K562 (cell line): ENCODE measurements at regions not wholly inside any gene's neighbourhood (a gene's known extent, or its start where the extent isn't known, plus 50 kb on each side); places are given as distances from the start of the nearest gene placed in this dataset.

Experiments
- ATAC-seq: fragments of 200-7000 bp; cut with Tn5 transposase; 3 replicates; pipeline ENCODE4 v1.9.1; 2020; ENCODE audit warnings: moderate library complexity
- BruUV-seq: library from RNA; stranded (reverse); fragments of 400-500 nt; replicated peaks from 2 replicates; lab custom pipeline; 2021; lab: Mats Ljungman, UMichigan
- CTCF ChIA-PET: fragments of 300-600 bp; formaldehyde crosslinking; extraction: SDS; loops from one replicate; lab custom pipeline; 2021; ENCODE audit warnings: low intra/inter-chr PET ratio; lab: Yijun Ruan, JAX
- POLR2A ChIA-PET: fragments of 300-600, 350-650 bp; sonication (Branson Sonifier 250); formaldehyde crosslinking; extraction: SDS; loops from one replicate; lab custom pipeline; 2021; ENCODE audit warnings: antibody characterized with exemption, inconsistent platforms; lab: Yijun Ruan, JAX
- DNase-seq, 4 experiments: peaks; one replicate each; pipeline versions ENCODE4 v3.0.0 to v3.0.0-alpha.2; 2011 to 2018; ENCODE audit warnings: low spot score in 3 of 4, mixed read lengths in 3 of 4; ENCODE audit errors: extremely low read depth in 1 of 4
- FAIRE-seq: peaks from 2 replicates; lab custom pipeline; 2011; peaks lifted over from hg19 to GRCh38; lab: Jason Lieb, UNC
- H2AFZ ChIP-seq: 2 replicates; pipeline ENCODE4 v1.6.0; 2011; ENCODE audit warnings: low read depth, low read length, control low read depth, inconsistent platforms
- H3K27ac ChIP-seq: fragments of 200-600 bp; 3 replicates; pipeline ENCODE4 v1.8.0; 2011; ENCODE audit warnings: low read depth, mild to moderate bottlenecking, control low read depth, inconsistent platforms, low read length, moderate library complexity, mixed read lengths; ENCODE audit errors: extremely low read depth
- H3K27me3 ChIP-seq, 2 experiments: fragments of 300-600 bp in 1 of 2; 2 replicates in 1 of 2; 3 replicates in 1 of 2; pipeline versions ENCODE4 v1.6.0 to v1.8.0; 2011; ENCODE audit warnings: inconsistent platforms in 2 of 2, low read length in 2 of 2, mild to moderate bottlenecking in 1 of 2, mixed read lengths in 1 of 2, moderate library complexity in 1 of 2; ENCODE audit not compliant: control insufficient read depth in 2 of 2, insufficient read depth in 2 of 2
- H3K36me3 ChIP-seq: fragments of 300-600 bp; 3 replicates; pipeline ENCODE4 v1.8.0; 2011; ENCODE audit warnings: mild to moderate bottlenecking, low read length, inconsistent platforms; ENCODE audit not compliant: control insufficient read depth, insufficient read depth
- H3K4me1 ChIP-seq, 2 experiments: fragments of 200-600 bp in 1 of 2; replicated peaks in 1 of 2; 2 replicates in 1 of 2; 3 replicates in 1 of 2; pipeline versions ENCODE4 v1.5.1 to v1.8.0; 2011; ENCODE audit warnings: inconsistent platforms in 2 of 2, low read length in 2 of 2, mild to moderate bottlenecking in 1 of 2, mixed read lengths in 1 of 2, moderate library complexity in 1 of 2; ENCODE audit not compliant: control insufficient read depth in 2 of 2, insufficient read depth in 2 of 2
- H3K4me2 ChIP-seq: 2 replicates; pipeline ENCODE4 v1.6.1; 2011; ENCODE audit warnings: low read length, control low read depth, inconsistent platforms, mixed read lengths; ENCODE audit not compliant: insufficient read depth
- H3K4me3 ChIP-seq: fragments of 200-600 bp; sonication (generic), shearing (Covaris generic); 2 replicates; pipeline ENCODE4 v1.5.1; 2016; ENCODE audit warnings: control low read depth, inconsistent platforms
- H3K79me2 ChIP-seq: fragments of 200-600 bp; 3 replicates; pipeline ENCODE4 v1.8.0; 2011; ENCODE audit warnings: low read length, inconsistent platforms; ENCODE audit not compliant: control insufficient read depth, insufficient read depth
- H3K9ac ChIP-seq, 2 experiments: 2 replicates each; pipeline versions ENCODE4 v1.6.0 to v1.6.1; 2011; ENCODE audit warnings: low read depth in 2 of 2, low read length in 2 of 2, control low read depth in 1 of 2, inconsistent platforms in 1 of 2, mild to moderate bottlenecking in 1 of 2, mixed read lengths in 1 of 2; ENCODE audit not compliant: insufficient read depth in 1 of 2
- H3K9me1 ChIP-seq: one replicate; pipeline ENCODE4 v1.6.0; 2011; ENCODE audit warnings: inconsistent platforms, mild to moderate bottlenecking, low read length, moderate library complexity; ENCODE audit not compliant: control insufficient read depth, insufficient read depth
- H3K9me3 ChIP-seq: replicated peaks from 2 replicates; pipeline ENCODE4 v1.5.1; 2011; ENCODE audit warnings: low read depth, low read length, inconsistent platforms; ENCODE audit not compliant: control insufficient read depth, insufficient read depth
- H4K20me1 ChIP-seq: replicated peaks from 2 replicates; pipeline ENCODE4 v1.6.1; 2011; ENCODE audit warnings: low read length, inconsistent platforms, mixed read lengths; ENCODE audit not compliant: control insufficient read depth, insufficient read depth
- BCL6 ChIP-seq: fragments of 250-450 bp; sonication (Bioruptor Pico); IDR thresholded peaks from 2 replicates; pipeline ENCODE4 v1.4.0; 2020
- BRD9 ChIP-seq: fragments of 450-650 bp; IDR thresholded peaks from 2 replicates; pipeline ENCODE4 v1.6.1; 2018; ENCODE audit warnings: low read depth; ENCODE audit not compliant: partially characterized antibody
- CBFA2T3 ChIP-seq: fragments of 450-650 bp; IDR thresholded peaks from 2 replicates; pipeline ENCODE4 v1.6.1; 2017
- E2F5 ChIP-seq: sonication (generic); formaldehyde crosslinking; IDR thresholded peaks from 2 replicates; pipeline ENCODE4 v1.8.0; 2022; ENCODE audit warnings: mild to moderate bottlenecking, missing genetic modification reagents
- ETV6 ChIP-seq, 3 experiments: fragments of 150-350 bp in 1 of 3; sonication (generic) in 1 of 3; formaldehyde crosslinking in 1 of 3; IDR thresholded peaks; 2 replicates each; pipeline versions ENCODE4 v1.6.1 to v1.8.0; 2014 to 2022; ENCODE audit warnings: borderline replicate concordance in 2 of 3, low read depth in 2 of 3, antibody characterized with exemption in 1 of 3, low read length in 1 of 3, mild to moderate bottlenecking in 1 of 3, missing genetic modification reagents in 1 of 3
- HMBOX1 ChIP-seq: sonication (generic); IDR thresholded peaks from 2 replicates; pipeline ENCODE4 v1.6.1; 2016
- MECOM ChIP-seq: fragments of 250-450 bp; sonication (Bioruptor Pico); IDR thresholded peaks from 2 replicates; pipeline ENCODE4 v1.8.0; 2022; ENCODE audit warnings: inconsistent platforms
- MXI1 ChIP-seq: IDR thresholded peaks from 2 replicates; pipeline ENCODE4 v1.6.1; 2011; ENCODE audit warnings: low read depth, mild to moderate bottlenecking, improper control_type of control experiment, low read length
- SP2 ChIP-seq: IDR thresholded peaks from 2 replicates; pipeline ENCODE4 v1.6.1; 2011; ENCODE audit warnings: mild to moderate bottlenecking, low read depth, low read length, moderate library complexity; ENCODE audit not compliant: poor library complexity, severe bottlenecking; ENCODE audit errors: extremely low read depth
- TCF3 ChIP-seq: sonication (generic); formaldehyde crosslinking; IDR thresholded peaks from 2 replicates; pipeline ENCODE4 v1.4.0; 2020; ENCODE audit warnings: mild to moderate bottlenecking, missing genetic modification reagents
- TGIF2 ChIP-seq: sonication (generic); formaldehyde crosslinking; IDR thresholded peaks from 2 replicates; pipeline ENCODE4 v1.8.1; 2022; ENCODE audit warnings: mild to moderate bottlenecking, missing genetic modification reagents, moderate library complexity
- ZKSCAN1 ChIP-seq: fragments of 150-350 bp; IDR thresholded peaks from 2 replicates; pipeline ENCODE4 v1.6.1; 2016; ENCODE audit warnings: low read depth, low read length
- ZMIZ1 ChIP-seq, 2 experiments: fragments of 150-350 bp in 1 of 2; IDR thresholded peaks; 2 replicates each; pipeline ENCODE4 v1.6.1; 2012 to 2016; ENCODE audit warnings: low read depth in 2 of 2, low read length in 2 of 2, mild to moderate bottlenecking in 1 of 2, moderate library complexity in 1 of 2
- ZNF146 ChIP-seq: IDR thresholded peaks from one replicate; pipeline ENCODE4 v1.6.1; 2018; ENCODE audit warnings: missing compliant biosample characterization; ENCODE audit not compliant: unreplicated experiment
- ZNF217 ChIP-seq: sonication (generic); formaldehyde crosslinking; IDR thresholded peaks from 2 replicates; pipeline ENCODE4 v1.8.0; 2022; ENCODE audit warnings: mild to moderate bottlenecking, missing genetic modification reagents
- ZNF584 ChIP-seq: fragments of 200-800 bp; sonication (Bioruptor generic); IDR thresholded peaks from 2 replicates; pipeline ENCODE4 v1.6.1; 2016; ENCODE audit warnings: low read depth, mild to moderate bottlenecking, missing genetic modification characterization, missing compliant biosample characterization
- in situ Hi-C: fragments of 300-500 bp; cut with MboI; formaldehyde crosslinking; loops from 4 replicates; pipeline ENCODE4 v1.15.0; 2018; ENCODE audit warnings: inconsistent platforms, mixed read lengths
- intact Hi-C: fragments of 100-400 bp; cut with micrococcal nuclease; formaldehyde crosslinking; loops from 2 replicates; pipeline ENCODE4 v1.14.2; 2022

- TF ChIP-seq ETV6 (IDR thresholded peaks at IDR 0.05; ENCODE audit: borderline replicate concordance in 1 of 2, low read depth in 2 of 2, low read length in 1 of 2) (no peak), ETV6 (CRISPR knock-in tag; IDR thresholded peaks at IDR 0.05; ENCODE audit: borderline replicate concordance) (no peak), ZNF584 (CRISPR knock-in tag) (no peak), TCF3 (CRISPR knock-in tag) (no peak), TGIF2 (CRISPR knock-in tag) (no peak), E2F5 (CRISPR knock-in tag) (no peak), ZKSCAN1 (no peak), BRD9 (no peak), ZNF146 (CRISPR knock-in tag) (no peak), MECOM (CRISPR knock-in tag) (no peak), CBFA2T3 (no peak), MXI1 (no peak), ZNF217 (CRISPR knock-in tag) (no peak)
- TF ChIP-seq, all 486 proteins: peak for 0
Observed at GRCh38 chr1:228799924-228800323, 64.6 kb downstream of the RHOU start (continued).

GRCh38 chr1:228801068-228801467 lies 65.8 kb downstream of the RHOU start:
- Histone ChIP-seq H3K9ac (no peak overlapping the region), H3K36me3 (no peaks in the 10 kb centered on the region), H3K4me2 (no peak overlapping the region), H2AFZ (no peak overlapping the region), H3K27me3 (peaks cover 0 to 25% of the 10 kb centered on the region in 2 experiments; a peak in 1 of 5 replicates), H4K20me1 (no peaks in the 10 kb centered on the region; the same call in 1 of the 2 replicates), H3K9me3 (no peaks in the 10 kb centered on the region), H3K4me1 (no peaks in the 10 kb centered on the region), H3K27ac (no peak overlapping the region), H3K79me2 (no peaks in the 10 kb centered on the region), H3K4me3 (no peak overlapping the region), H3K9me1 (no peaks in the 10 kb centered on the region)
- intact Hi-C loops = no loop called here
- in situ Hi-C loops = no loop called here
- ChIA-PET POLR2A (interaction anchor here (0.7 kb wide), 1 partner anchor 8 kb away, joined by 5 read pairs; no protein-coding TSS in a partner anchor), CTCF (no interaction called here)
- no TSS peak for BruUV-seq
- ATAC-seq = no peak
- no peak for FAIRE-seq
- DNase-seq = no peak
- TF ChIP-seq HMBOX1 (no peak), SP2 (no peak), ZMIZ1 (IDR thresholded peaks at IDR 0.05; ENCODE audit: low read depth in 2 of 2, low read length in 2 of 2) (no peak), BCL6 (CRISPR knock-in tag) (no peak)
